ENCODE measurements at regions not wholly inside any gene's neighbourhood (a gene's known extent, or its start where the extent isn't known, plus 50 kb on each side); places are given as distances from the start of the nearest gene placed in this dataset.

DNA sequence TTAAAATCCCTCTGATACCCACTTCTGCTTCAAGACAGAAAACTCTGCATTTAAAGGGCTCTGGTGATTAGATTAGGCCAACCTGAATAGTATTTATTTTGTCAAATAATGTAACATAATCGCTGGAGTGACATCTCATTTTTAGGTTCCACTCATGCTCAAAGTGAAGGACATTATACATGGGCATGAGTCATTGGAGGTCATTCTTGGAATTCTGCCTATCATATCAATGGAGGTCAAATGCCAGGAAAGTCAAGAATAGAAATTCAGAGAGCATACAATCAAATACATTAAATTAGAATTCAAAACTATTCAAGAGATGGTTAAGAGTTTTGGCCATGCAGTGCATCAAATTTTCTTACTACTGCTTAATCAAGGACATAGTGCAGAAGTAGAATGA, 50.8 kb upstream of the PRSS1 start:
- Histone ChIP-seq H3K27ac (ENCODE audit: low read length) (no peak overlapping the region), H3K9me3 (replicated peaks; ENCODE audit: control insufficient read depth, low read depth, low read length) (no peaks in the 10 kb centered on the region), H3K27me3 (ENCODE audit: control insufficient read depth, insufficient read depth, low read length) (no peaks in the 10 kb centered on the region), H3K4me3 (ENCODE audit: low read length) (no peak overlapping the region), H3K4me1 (ENCODE audit: control insufficient read depth, insufficient read depth, low read length) (no peaks in the 10 kb centered on the region), H3K36me3 (ENCODE audit: control insufficient read depth, insufficient read depth, low read length) (no peaks in the 10 kb centered on the region)
- no peak for DNase-seq
- WGBS (ENCODE audit: insufficient coverage), result no CpG with 5 or more reads among the region's 1 CpG

DNA sequence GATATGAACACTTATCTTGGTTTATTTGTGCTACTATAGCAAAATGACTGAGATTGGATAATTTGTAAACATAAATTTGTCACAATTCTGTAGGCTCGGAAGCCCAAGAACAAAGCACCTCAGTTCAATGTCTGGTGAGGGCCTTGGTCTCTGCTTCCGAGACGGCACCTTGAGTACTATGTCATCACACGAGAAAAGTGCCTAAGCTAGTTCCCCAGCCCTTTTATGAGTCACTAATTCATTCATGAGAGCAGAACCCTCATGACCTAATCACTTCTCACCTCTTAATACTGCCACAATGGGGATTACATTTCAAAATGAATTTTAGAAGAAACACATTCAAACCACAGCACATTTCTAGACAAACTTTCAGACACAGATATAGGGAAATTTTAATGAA, 52.0 kb upstream of the PRSS1 start:
- H3K4me1 ChIP-seq (ENCODE audit: control insufficient read depth, insufficient read depth, low read length), result no peaks in the 10 kb centered on the region
- H3K27me3 ChIP-seq (ENCODE audit: control insufficient read depth, insufficient read depth, low read length), result no peaks in the 10 kb centered on the region
- H3K27ac ChIP-seq (ENCODE audit: low read length), result no peak overlapping the region
- no peak for DNase-seq
- no peaks in the 10 kb centered on the region for H3K36me3 ChIP-seq (ENCODE audit: control insufficient read depth, insufficient read depth, low read length)
- 32% methylated on average over 4 of the region's 4 CpGs for WGBS (ENCODE audit: insufficient coverage)
- H3K9me3 ChIP-seq (replicated peaks; ENCODE audit: control insufficient read depth, low read depth, low read length), result no peaks in the 10 kb centered on the region
- H3K4me3 ChIP-seq (ENCODE audit: low read length), result no peak overlapping the region

DNA sequence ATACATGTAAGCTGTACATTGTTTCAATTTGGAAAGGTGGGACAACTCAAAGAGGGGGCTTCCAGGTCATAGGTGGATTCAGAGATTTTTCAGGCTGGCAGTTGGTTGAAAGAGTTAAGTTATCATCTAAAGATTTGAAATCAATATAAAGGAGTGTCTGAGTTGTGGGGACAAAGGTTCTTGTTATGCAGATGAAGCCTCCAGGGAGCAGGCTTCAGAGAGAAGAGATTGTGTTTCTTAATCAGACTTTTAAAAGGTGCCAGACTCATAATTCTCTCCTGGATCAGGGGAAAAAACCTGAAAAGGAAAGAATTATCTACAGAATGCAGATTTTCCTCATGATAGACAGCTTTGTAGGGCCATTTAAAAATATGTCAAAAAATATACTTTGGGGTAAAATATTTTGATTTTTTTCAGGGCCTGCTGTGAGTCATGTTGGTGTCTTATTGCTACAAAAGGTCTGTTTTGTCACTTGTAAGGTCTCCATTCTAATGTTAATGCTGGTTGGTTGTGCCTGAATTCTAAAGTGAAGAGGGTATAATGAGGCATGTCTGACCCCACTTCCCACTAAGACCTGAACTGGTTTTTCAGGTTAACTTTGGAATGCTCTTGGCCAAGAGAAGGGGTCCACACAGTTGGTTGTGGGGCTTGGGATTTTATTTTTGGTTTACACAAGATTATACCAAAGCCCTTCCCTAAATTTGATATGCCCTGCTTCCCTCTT, 52.7 kb upstream of the PRSS1 start:
- no peak overlapping the region for H3K4me3 ChIP-seq (ENCODE audit: low read length)
- no peaks in the 10 kb centered on the region for H3K27me3 ChIP-seq (ENCODE audit: control insufficient read depth, insufficient read depth, low read length)
- H3K9me3 ChIP-seq (replicated peaks; ENCODE audit: control insufficient read depth, low read depth, low read length), result no peaks in the 10 kb centered on the region
- no peak overlapping the region for H3K27ac ChIP-seq (ENCODE audit: low read length)
- H3K36me3 ChIP-seq (ENCODE audit: control insufficient read depth, insufficient read depth, low read length), result no peaks in the 10 kb centered on the region
- DNase-seq, result no peak
- no peaks in the 10 kb centered on the region for H3K4me1 ChIP-seq (ENCODE audit: control insufficient read depth, insufficient read depth, low read length)

DNA sequence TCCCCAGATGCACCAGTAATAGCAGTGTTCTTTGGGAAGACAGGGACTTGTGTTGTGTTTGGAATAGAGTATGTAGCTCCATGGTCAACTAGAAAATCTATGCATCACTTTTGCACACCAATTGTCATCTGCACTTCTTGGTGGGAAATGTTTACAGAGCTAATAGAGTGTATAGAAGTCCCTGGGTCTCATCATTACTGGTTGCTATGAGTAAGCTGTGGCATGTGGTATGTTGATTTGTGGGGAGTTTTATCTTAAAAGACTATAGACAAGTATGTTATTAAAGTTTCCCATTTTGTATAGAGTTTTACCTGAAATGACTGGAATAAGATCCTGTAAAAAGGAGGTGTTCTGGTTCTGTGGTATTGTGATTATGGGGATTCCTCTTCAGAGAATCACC, 55.4 kb upstream of the PRSS1 start:
- no peak for DNase-seq
- Histone ChIP-seq H3K4me1 (ENCODE audit: control insufficient read depth, insufficient read depth, low read length) (no peaks in the 10 kb centered on the region), H3K9me3 (replicated peaks; ENCODE audit: control insufficient read depth, low read depth, low read length) (no peaks in the 10 kb centered on the region), H3K27me3 (ENCODE audit: control insufficient read depth, insufficient read depth, low read length) (no peaks in the 10 kb centered on the region), H3K36me3 (ENCODE audit: control insufficient read depth, insufficient read depth, low read length) (no peaks in the 10 kb centered on the region), H3K4me3 (ENCODE audit: low read length) (no peak overlapping the region), H3K27ac (ENCODE audit: low read length) (no peak overlapping the region)

DNA sequence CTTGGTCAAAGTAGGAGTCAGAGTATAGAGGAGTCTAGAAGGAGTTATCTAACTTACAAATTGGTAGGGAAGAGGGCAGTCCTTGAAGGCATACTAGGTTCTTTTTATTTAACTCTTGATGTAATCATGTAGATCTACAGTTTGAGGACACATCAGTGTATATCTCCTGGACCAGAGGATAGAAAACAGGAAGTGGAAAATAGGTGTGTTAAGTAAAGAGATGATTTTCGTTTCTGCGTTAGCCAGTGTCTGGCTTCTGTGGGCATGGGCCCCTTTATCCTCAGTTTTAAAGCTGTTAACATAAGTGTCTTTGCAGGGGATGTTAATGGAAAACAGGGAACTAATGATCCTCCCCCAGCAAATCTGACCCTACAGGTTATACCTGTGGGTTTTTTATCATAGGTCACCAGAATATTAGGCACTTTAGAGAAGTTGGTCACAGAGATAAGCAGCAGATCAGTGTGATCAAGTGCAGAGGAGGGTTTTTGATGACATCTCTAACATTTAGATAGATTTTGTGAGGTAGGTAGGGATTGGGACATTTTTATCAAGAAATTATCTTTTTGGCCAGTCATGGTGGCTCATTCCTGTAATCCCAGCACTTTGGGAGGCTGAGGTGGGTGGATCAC, 58.6 kb upstream of the PRSS1 start:
- Histone ChIP-seq H3K9me3 (replicated peaks; ENCODE audit: control insufficient read depth, low read depth, low read length) (no peaks in the 10 kb centered on the region), H3K4me3 (ENCODE audit: low read length) (no peak overlapping the region), H3K27ac (ENCODE audit: low read length) (no peak overlapping the region), H3K27me3 (ENCODE audit: control insufficient read depth, insufficient read depth, low read length) (no peaks in the 10 kb centered on the region), H3K4me1 (ENCODE audit: control insufficient read depth, insufficient read depth, low read length) (no peaks in the 10 kb centered on the region), H3K36me3 (ENCODE audit: control insufficient read depth, insufficient read depth, low read length) (no peaks in the 10 kb centered on the region)
- DNase-seq, result no peak
- no CpG with 5 or more reads among the region's 2 CpGs for WGBS (ENCODE audit: insufficient coverage)

DNA sequence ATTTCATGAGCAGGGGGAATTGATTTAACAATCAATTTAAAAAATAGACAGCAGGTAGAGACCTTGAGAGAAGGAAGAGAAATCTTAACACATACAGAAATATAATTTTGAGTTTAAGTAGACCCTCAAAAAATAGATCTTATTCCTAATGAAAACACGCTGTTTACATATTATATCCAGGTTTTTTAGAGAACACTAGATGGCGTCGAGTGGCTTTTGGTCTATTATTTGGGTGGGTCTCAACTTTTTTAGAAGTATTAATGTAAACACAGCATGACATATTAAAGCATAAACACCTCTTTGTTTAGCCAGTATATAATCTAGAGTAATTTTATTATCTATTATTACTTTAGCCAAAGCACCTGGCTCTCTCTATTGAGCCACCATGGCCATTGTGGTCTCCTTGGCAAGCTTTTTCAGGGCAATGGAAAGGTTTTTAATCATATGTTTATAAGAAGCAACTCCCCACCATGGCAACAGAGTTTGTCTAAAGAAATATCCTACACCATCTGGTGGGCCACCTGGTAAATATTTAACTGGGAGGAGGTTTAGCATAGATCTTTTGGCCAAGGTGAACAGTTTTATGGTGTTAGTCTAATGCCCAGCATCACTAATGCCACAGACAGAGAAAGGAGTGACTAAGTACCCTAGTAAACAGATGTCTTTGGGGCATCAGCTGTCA, 59.7 kb upstream of the PRSS1 start:
- Histone ChIP-seq H3K27me3 (ENCODE audit: control insufficient read depth, insufficient read depth, low read length) (no peaks in the 10 kb centered on the region), H3K36me3 (ENCODE audit: control insufficient read depth, insufficient read depth, low read length) (no peaks in the 10 kb centered on the region), H3K4me3 (ENCODE audit: low read length) (no peak overlapping the region), H3K9me3 (replicated peaks; ENCODE audit: control insufficient read depth, low read depth, low read length) (no peaks in the 10 kb centered on the region), H3K4me1 (ENCODE audit: control insufficient read depth, insufficient read depth, low read length) (no peaks in the 10 kb centered on the region), H3K27ac (ENCODE audit: low read length) (no peak overlapping the region)
- whole genome bisulfite sequencing (ENCODE audit: insufficient coverage), result no CpG with 5 or more reads among the region's 3 CpGs
- no peak for DNase-seq

DNA sequence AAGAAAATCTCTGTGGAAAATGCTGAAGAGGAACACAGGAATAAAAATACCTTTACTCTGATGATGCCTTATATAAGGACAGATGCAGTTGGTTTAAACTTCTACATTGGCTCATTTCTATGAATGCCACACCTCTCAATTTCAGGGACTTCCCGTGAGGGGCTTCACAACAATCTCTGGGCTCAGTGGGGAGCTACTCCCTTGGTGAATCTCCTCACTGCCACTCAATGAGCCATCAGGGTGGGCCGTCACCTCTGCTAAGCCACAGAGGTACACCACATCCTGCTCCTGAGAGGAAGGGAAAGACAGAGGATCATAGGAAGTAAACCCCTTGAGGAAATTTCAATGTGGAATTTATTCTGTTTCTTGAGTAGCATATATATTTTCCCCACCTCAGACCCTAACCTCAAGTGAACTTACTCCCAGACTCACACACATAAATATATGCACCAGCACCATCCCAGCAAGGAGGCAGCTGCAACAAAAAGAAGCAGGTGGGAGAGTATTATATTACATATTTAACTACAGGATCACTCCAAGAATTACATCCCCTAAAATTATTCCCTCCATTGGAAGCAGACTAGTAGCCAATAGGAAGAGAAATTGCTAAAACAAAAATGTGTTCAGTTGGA, 63.3 kb upstream of the PRSS1 start:
- H3K27ac ChIP-seq (ENCODE audit: low read length), result no peak overlapping the region
- H3K4me1 ChIP-seq (ENCODE audit: control insufficient read depth, insufficient read depth, low read length), result no peaks in the 10 kb centered on the region
- no peak for DNase-seq
- H3K27me3 ChIP-seq (ENCODE audit: control insufficient read depth, insufficient read depth, low read length), result no peaks in the 10 kb centered on the region
- H3K9me3 ChIP-seq (replicated peaks; ENCODE audit: control insufficient read depth, low read depth, low read length), result no peaks in the 10 kb centered on the region
- H3K4me3 ChIP-seq (ENCODE audit: low read length), result no peak overlapping the region
- no peaks in the 10 kb centered on the region for H3K36me3 ChIP-seq (ENCODE audit: control insufficient read depth, insufficient read depth, low read length)
- 43% methylated on average over 1 of the region's 2 CpGs for WGBS (ENCODE audit: insufficient coverage)

DNA sequence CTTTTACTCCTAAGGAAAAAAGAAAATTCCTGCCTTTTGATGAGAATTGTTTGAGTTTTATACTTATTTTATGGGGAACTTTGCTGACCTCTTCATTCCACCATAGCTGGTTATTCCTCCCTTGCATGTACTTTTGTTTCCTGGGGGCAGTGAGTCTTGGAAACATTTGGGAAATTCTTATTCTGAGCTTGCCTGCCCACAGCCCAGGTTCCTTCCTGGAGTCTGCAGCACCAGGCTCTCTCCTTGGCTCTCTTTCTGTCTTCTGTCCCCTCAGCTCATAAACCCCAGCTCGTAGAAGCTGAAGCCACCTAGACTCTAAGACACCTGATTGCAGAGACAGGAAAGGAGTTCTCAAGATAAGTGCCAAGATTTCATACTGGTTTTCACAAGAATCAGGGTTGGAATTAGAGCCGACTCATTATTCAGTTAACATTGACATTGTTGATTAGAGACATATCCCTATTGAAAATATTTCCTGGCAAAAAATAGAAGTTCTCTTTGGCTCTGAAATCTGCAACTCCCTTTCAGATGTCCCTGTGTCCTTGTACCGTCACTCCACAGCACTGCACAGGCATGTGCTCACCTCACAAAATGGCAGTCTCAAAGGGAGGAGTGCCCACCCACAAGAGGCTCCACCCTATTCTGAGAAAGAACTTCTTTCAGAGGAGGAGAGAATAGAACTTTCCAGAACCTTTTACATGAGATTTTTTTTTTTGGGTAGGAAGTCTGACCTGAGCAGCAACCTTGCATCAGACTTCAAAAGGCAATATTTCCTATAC, 67.8 kb upstream of the PRSS1 start:
- H3K36me3 ChIP-seq (ENCODE audit: control insufficient read depth, insufficient read depth, low read length), result no peaks in the 10 kb centered on the region
- no peak overlapping the region for H3K4me3 ChIP-seq (ENCODE audit: low read length)
- DNase-seq, result no peak
- WGBS (ENCODE audit: insufficient coverage), result 67% methylated on average over 1 of the region's 3 CpGs
- H3K4me1 ChIP-seq (ENCODE audit: control insufficient read depth, insufficient read depth, low read length), result no peaks in the 10 kb centered on the region
- H3K9me3 ChIP-seq (replicated peaks; ENCODE audit: control insufficient read depth, low read depth, low read length), result no peaks in the 10 kb centered on the region
- H3K27me3 ChIP-seq (ENCODE audit: control insufficient read depth, insufficient read depth, low read length), result no peaks in the 10 kb centered on the region
- no peak overlapping the region for H3K27ac ChIP-seq (ENCODE audit: low read length)

DNA sequence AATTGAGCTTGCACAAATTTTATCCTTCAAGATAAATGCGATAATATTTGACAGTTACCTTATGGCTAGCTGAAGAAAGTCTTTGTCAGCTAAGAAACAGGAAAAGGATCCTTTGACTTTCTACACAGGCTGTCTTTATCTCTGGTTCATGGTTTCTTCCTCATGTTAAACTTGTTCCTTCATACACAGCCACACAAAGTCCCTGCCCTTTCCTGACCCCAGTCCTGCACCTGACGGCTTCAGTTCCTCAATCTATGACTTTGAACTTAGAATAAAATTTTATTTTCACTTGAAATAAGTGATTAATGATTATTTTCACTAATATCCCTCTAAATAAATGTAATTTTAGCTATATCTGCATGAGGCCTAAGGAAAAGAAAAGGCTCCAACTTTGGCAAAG, 77.8 kb upstream of the PRSS1 start:
- no CpG with 5 or more reads among the region's 2 CpGs for WGBS (ENCODE audit: insufficient coverage)
- H3K9me3 ChIP-seq (replicated peaks; ENCODE audit: control insufficient read depth, low read depth, low read length), result no peaks in the 10 kb centered on the region

DNA sequence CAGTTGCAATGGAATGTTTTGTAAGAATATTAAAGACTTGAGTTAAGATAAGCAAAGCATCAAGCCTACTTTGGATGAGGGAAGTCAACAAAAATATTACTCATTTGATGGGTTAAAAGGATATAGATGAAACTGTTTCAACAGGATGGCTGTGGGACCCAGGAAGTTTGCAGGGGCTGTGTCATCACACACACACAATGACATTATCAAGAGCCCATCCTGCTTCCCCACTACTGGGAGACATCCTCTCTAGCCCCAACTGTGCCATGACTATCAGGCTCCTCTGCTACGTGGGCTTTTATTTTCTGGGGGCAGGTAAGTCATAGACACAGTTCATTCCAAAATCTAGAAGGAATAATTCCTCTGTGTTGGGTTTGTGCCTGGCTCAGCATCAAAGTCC, 78.8 kb upstream of the PRSS1 start:
- no peaks in the 10 kb centered on the region for H3K27me3 ChIP-seq (ENCODE audit: control insufficient read depth, insufficient read depth, low read length)
- H3K36me3 ChIP-seq (ENCODE audit: control insufficient read depth, insufficient read depth, low read length), result no peaks in the 10 kb centered on the region
- no peak for DNase-seq
- no peak overlapping the region for H3K27ac ChIP-seq (ENCODE audit: low read length)
- no peaks in the 10 kb centered on the region for H3K4me1 ChIP-seq (ENCODE audit: control insufficient read depth, insufficient read depth, low read length)
- WGBS (ENCODE audit: insufficient coverage), result 80% methylated on average over 1 of the region's 1 CpG
- no peaks in the 10 kb centered on the region for H3K9me3 ChIP-seq (replicated peaks; ENCODE audit: control insufficient read depth, low read depth, low read length)
- no peak overlapping the region for H3K4me3 ChIP-seq (ENCODE audit: low read length)

More for the DNA sequence above, 77.8 kb upstream of the PRSS1 start:
- no peak overlapping the region for H3K27ac ChIP-seq (ENCODE audit: low read length)
- H3K4me1 ChIP-seq (ENCODE audit: control insufficient read depth, insufficient read depth, low read length), result no peaks in the 10 kb centered on the region
- H3K27me3 ChIP-seq (ENCODE audit: control insufficient read depth, insufficient read depth, low read length), result no peaks in the 10 kb centered on the region
- DNase-seq, result no peak
- H3K4me3 ChIP-seq (ENCODE audit: low read length), result no peak overlapping the region
- H3K36me3 ChIP-seq (ENCODE audit: control insufficient read depth, insufficient read depth, low read length), result no peaks in the 10 kb centered on the region

All from muscle of leg (tissue), 3 donors.